HepG2 (cell line): ENCODE measurements at regions not wholly inside any gene's neighbourhood (a gene's known extent, or its start where the extent isn't known, plus 50 kb on each side); places are given as distances from the start of the nearest gene placed in this dataset.

Experiments used
- ATAC-seq: fragments of 200-7000 bp; cut with Tn5 transposase; 3 replicates; pipeline ENCODE4 v1.9.1; 2020; ENCODE audit warnings: mild to moderate bottlenecking, moderate library complexity
- BruUV-seq: library from RNA; stranded (reverse); fragments of 400-500 nt; replicated peaks from 2 replicates; lab custom pipeline; 2021; lab: Mats Ljungman, UMichigan
- CTCF ChIA-PET: fragments of 300-600 bp; formaldehyde crosslinking; extraction: SDS; loops from one replicate; lab custom pipeline; 2021; ENCODE audit warnings: low total read pairs, inconsistent platforms, low intra/inter-chr PET ratio; lab: Yijun Ruan, JAX
- POLR2A ChIA-PET: fragments of 350-600 bp; sonication (Branson Sonifier 250); formaldehyde crosslinking; loops from one replicate; lab custom pipeline; 2020; ENCODE audit warnings: antibody characterized with exemption, inconsistent platforms; lab: Yijun Ruan, JAX
- DNase-seq: peaks from one replicate; pipeline ENCODE4 v3.0.0-alpha.2; 2015; ENCODE audit warnings: low spot score
- FAIRE-seq: peaks from 3 replicates; lab custom pipeline; 2011; peaks lifted over from hg19 to GRCh38; lab: Jason Lieb, UNC
- H2AFZ ChIP-seq: one replicate; pipeline ENCODE4 v1.6.1; 2011; ENCODE audit warnings: low read length, inconsistent platforms
- H3K27ac ChIP-seq: fragments of 300-600 bp; 3 replicates; pipeline ENCODE4 v1.8.0; 2011; ENCODE audit warnings: mixed run types, mild to moderate bottlenecking, mixed read lengths, low read length, inconsistent platforms; ENCODE audit not compliant: insufficient read depth; ENCODE audit errors: extremely low read length
- H3K27me3 ChIP-seq, 2 experiments: fragments of 200-600 bp in 1 of 2; 2 replicates in 1 of 2; 3 replicates in 1 of 2; pipeline versions ENCODE4 v1.6.0 to v1.8.0; 2011; ENCODE audit warnings: low read length in 2 of 2, mild to moderate bottlenecking in 2 of 2, moderate library complexity in 2 of 2, inconsistent platforms in 1 of 2; ENCODE audit not compliant: insufficient read depth in 2 of 2, control insufficient read depth in 1 of 2
- H3K36me3 ChIP-seq, 2 experiments: fragments of 200-600 bp in 1 of 2; replicated peaks in 1 of 2; 2 replicates in 1 of 2; 3 replicates in 1 of 2; pipeline versions ENCODE4 v1.5.1 to v1.8.0; 2011; ENCODE audit warnings: low read length in 2 of 2, inconsistent platforms in 1 of 2; ENCODE audit not compliant: insufficient read depth in 2 of 2, control insufficient read depth in 1 of 2
- H3K4me1 ChIP-seq: 2 replicates; pipeline ENCODE4 v1.5.1; 2012; ENCODE audit warnings: low read length, inconsistent platforms; ENCODE audit not compliant: insufficient read depth
- H3K4me2 ChIP-seq: 2 replicates; pipeline ENCODE4 v1.6.0; 2011; ENCODE audit warnings: low read depth, low read length, inconsistent platforms
- H3K4me3 ChIP-seq, 3 experiments: fragments of 200-600 bp in 1 of 3; sonication (generic), shearing (Covaris generic) in 1 of 3; replicated peaks in 1 of 3; 2 replicates each; pipeline ENCODE4 v1.5.1; 2011 to 2016; ENCODE audit warnings: low read length in 3 of 3, inconsistent platforms in 2 of 3, low read depth in 2 of 3, mild to moderate bottlenecking in 2 of 3, control low read depth in 1 of 3, mixed read lengths in 1 of 3; ENCODE audit not compliant: insufficient read depth in 1 of 3
- H3K79me2 ChIP-seq: one replicate; pipeline ENCODE4 v1.6.1; 2011; ENCODE audit warnings: low read length, inconsistent platforms; ENCODE audit not compliant: insufficient read depth
- H3K9ac ChIP-seq: 2 replicates; pipeline ENCODE4 v1.6.0; 2011; ENCODE audit warnings: mild to moderate bottlenecking, low read depth, low read length, inconsistent platforms; ENCODE audit not compliant: insufficient read depth
- H3K9me3 ChIP-seq: 2 replicates; pipeline ENCODE4 v1.5.1; 2012; ENCODE audit warnings: mild to moderate bottlenecking, low read length
- H4K20me1 ChIP-seq: 2 replicates; pipeline ENCODE4 v1.6.0; 2011; ENCODE audit warnings: inconsistent platforms, mild to moderate bottlenecking, low read length, moderate library complexity; ENCODE audit not compliant: insufficient read depth
- BHLHE40 ChIP-seq: IDR thresholded peaks from 2 replicates; pipeline ENCODE4 v1.6.1; 2011; ENCODE audit warnings: low read length, improper control_type of control experiment
- CAMTA2 ChIP-seq: sonication (generic); formaldehyde crosslinking; IDR thresholded peaks from 2 replicates; pipeline ENCODE4 v1.4.0; 2020; ENCODE audit warnings: mild to moderate bottlenecking, missing genetic modification reagents, borderline replicate concordance
- FOXJ3 ChIP-seq: sonication (generic); formaldehyde crosslinking; IDR thresholded peaks from 2 replicates; pipeline ENCODE4 v1.4.0; 2020; ENCODE audit warnings: missing genetic modification reagents, mild to moderate bottlenecking, borderline replicate concordance
- HNRNPL ChIP-seq: fragments of 200-400 bp; formaldehyde crosslinking; IDR thresholded peaks from 2 replicates; pipeline ENCODE4 v1.6.1; 2017; ENCODE audit warnings: mild to moderate bottlenecking, low read depth, low read length
- RBM39 ChIP-seq: fragments of 200-400 bp; formaldehyde crosslinking; IDR thresholded peaks from one replicate; pipeline ENCODE4 v1.6.1; 2018; ENCODE audit warnings: antibody characterized with exemption, mild to moderate bottlenecking, low read depth, low read length; ENCODE audit not compliant: poor library complexity, severe bottlenecking
- SP2 ChIP-seq: sonication (generic); formaldehyde crosslinking; IDR thresholded peaks from 2 replicates; pipeline ENCODE4 v1.5.1; 2020; ENCODE audit warnings: mild to moderate bottlenecking, missing genetic modification reagents
- U2AF1 ChIP-seq: fragments of 200-400 bp; formaldehyde crosslinking; optimal IDR thresholded peaks from 2 replicates; pipeline ENCODE3; 2017; ENCODE audit warnings: mild to moderate bottlenecking, low read depth, low read length
- ZNF136 ChIP-seq: sonication (generic); formaldehyde crosslinking; IDR thresholded peaks from 2 replicates; pipeline ENCODE4 v1.8.1; 2022; ENCODE audit warnings: low read depth, mild to moderate bottlenecking, moderate library complexity, missing genetic modification reagents
- ZNF383 ChIP-seq: sonication (generic); formaldehyde crosslinking; IDR thresholded peaks from 2 replicates; pipeline ENCODE4 v1.4.0; 2020; ENCODE audit warnings: missing genetic modification reagents, mild to moderate bottlenecking, borderline replicate concordance
- ZNF577 ChIP-seq: sonication (generic); formaldehyde crosslinking; IDR thresholded peaks from 2 replicates; pipeline ENCODE4 v1.4.0; 2020; ENCODE audit warnings: mild to moderate bottlenecking, low read depth, missing genetic modification reagents, borderline replicate concordance
- ZNF746 ChIP-seq: sonication (generic); formaldehyde crosslinking; IDR thresholded peaks from 2 replicates; pipeline ENCODE4 v1.8.0; 2022; ENCODE audit warnings: mild to moderate bottlenecking, missing genetic modification reagents
- ZSCAN9 ChIP-seq: IDR thresholded peaks from 2 replicates; pipeline ENCODE4 v1.6.1; 2016; ENCODE audit warnings: borderline replicate concordance
- ZXDC ChIP-seq: sonication (generic); formaldehyde crosslinking; IDR thresholded peaks from 2 replicates; pipeline ENCODE4 v1.5.0; 2020; ENCODE audit warnings: mild to moderate bottlenecking, missing genetic modification reagents
- WGBS: methylation state at CpG from one replicate; pipeline ENCODE4 v1.1.6; 2017; ENCODE audit warnings: low lambda C conversion rate; 5-methylcytosine and 5-hydroxymethylcytosine counted together
- in situ Hi-C: cut with HindIII; loops from 2 replicates; pipeline ENCODE4 v1.10.0; 2017; ENCODE audit warnings: low pct_unique_long_range_greater_than_20kb; ENCODE audit not compliant: extremely low pct_ligation_motif_present
- intact Hi-C: fragments of 100-400 bp; cut with micrococcal nuclease; formaldehyde crosslinking; loops from one replicate; pipeline ENCODE4 v1.10.0; 2022; ENCODE audit not compliant: unreplicated experiment
- TF ChIP-seq, protein P1 (sequence below), 2 experiments: fragments of 450-650 bp in 1 of 2; sonication (generic) in 1 of 2; formaldehyde crosslinking in 1 of 2; IDR thresholded peaks; 2 replicates each; pipeline versions ENCODE4 v1.6.1 to v1.8.0; 2016 to 2022; ENCODE audit warnings: antibody characterized with exemption in 1 of 2, mild to moderate bottlenecking in 1 of 2, missing genetic modification reagents in 1 of 2

DNA sequence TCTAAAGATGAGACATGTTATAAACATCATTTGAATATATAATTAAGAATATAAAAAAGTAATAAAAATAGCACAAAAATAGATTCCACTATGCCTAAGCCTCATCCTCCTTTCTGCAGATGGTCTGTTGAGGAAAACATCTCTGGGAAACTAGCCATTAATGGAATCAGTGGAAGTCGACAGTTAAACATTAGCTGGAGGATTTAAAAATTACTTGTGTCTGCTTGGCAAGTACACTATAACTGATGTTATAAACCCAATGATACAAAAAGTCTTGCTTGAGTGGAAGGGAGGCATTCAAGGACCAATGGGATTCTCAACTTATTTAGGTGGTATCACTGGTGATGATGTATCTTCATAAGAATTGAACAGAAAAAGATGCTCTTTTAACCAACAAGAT is 1598.3 kb downstream of the PCDH18 start:
- H3K9ac ChIP-seq, result no peak overlapping the region
- H4K20me1 ChIP-seq, result no peaks in the 10 kb centered on the region
- no peak overlapping the region for H2AFZ ChIP-seq
- in situ Hi-C loops (no loop called here), intact Hi-C loops (no loop called here)
- no peaks in the 10 kb centered on the region for H3K36me3 ChIP-seq
- no peak for FAIRE-seq
- no peak for DNase-seq
- no peak overlapping the region for H3K27ac ChIP-seq
- CTCF ChIA-PET, result no interaction called here
- no peak overlapping the region for H3K4me3 ChIP-seq
- ATAC-seq, result no peak
- POLR2A ChIA-PET, result no interaction called here
- BruUV-seq, result no TSS peak
- no peaks in the 10 kb centered on the region for H3K4me1 ChIP-seq
- H3K79me2 ChIP-seq, result no peaks in the 10 kb centered on the region
- H3K9me3 ChIP-seq, result no peaks in the 10 kb centered on the region
- 0% methylated on average over 1 of the region's 1 CpG for WGBS
- H3K4me2 ChIP-seq, result no peak overlapping the region
- no peaks in the 10 kb centered on the region for H3K27me3 ChIP-seq
- TF ChIP-seq ZSCAN9 (CRISPR knock-in tag) (no peak), ZNF136 (no peak), ZNF746 (CRISPR knock-in tag) (no peak), ZXDC (no peak), ZNF383 (CRISPR knock-in tag) (no peak), BHLHE40 (no peak), HNRNPL (no peak), FOXJ3 (CRISPR knock-in tag) (no peak), SP2 (CRISPR knock-in tag) (no peak), U2AF1 (no peak), CAMTA2 (CRISPR knock-in tag) (no peak), ZNF577 (CRISPR knock-in tag) (no peak), RBM39 (no peak)
- TF ChIP-seq, protein P1, sequence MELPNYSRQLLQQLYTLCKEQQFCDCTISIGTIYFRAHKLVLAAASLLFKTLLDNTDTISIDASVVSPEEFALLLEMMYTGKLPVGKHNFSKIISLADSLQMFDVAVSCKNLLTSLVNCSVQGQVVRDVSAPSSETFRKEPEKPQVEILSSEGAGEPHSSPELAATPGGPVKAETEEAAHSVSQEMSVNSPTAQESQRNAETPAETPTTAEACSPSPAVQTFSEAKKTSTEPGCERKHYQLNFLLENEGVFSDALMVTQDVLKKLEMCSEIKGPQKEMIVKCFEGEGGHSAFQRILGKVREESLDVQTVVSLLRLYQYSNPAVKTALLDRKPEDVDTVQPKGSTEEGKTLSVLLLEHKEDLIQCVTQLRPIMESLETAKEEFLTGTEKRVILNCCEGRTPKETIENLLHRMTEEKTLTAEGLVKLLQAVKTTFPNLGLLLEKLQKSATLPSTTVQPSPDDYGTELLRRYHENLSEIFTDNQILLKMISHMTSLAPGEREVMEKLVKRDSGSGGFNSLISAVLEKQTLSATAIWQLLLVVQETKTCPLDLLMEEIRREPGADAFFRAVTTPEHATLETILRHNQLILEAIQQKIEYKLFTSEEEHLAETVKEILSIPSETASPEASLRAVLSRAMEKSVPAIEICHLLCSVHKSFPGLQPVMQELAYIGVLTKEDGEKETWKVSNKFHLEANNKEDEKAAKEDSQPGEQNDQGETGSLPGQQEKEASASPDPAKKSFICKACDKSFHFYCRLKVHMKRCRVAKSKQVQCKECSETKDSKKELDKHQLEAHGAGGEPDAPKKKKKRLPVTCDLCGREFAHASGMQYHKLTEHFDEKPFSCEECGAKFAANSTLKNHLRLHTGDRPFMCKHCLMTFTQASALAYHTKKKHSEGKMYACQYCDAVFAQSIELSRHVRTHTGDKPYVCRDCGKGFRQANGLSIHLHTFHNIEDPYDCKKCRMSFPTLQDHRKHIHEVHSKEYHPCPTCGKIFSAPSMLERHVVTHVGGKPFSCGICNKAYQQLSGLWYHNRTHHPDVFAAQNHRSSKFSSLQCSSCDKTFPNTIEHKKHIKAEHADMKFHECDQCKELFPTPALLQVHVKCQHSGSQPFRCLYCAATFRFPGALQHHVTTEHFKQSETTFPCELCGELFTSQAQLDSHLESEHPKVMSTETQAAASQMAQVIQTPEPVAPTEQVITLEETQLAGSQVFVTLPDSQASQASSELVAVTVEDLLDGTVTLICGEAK (IDR thresholded peaks at IDR 0.05), result no peak
- TF ChIP-seq, protein P1 (CRISPR knock-in tag; IDR thresholded peaks at IDR 0.05), result no peak
